K562 (cell line): ENCODE measurements at regions not wholly inside any gene's neighbourhood (a gene's known extent, or its start where the extent isn't known, plus 50 kb on each side); places are given as distances from the start of the nearest gene placed in this dataset.
"Not testable (repeated sequence)": the region's sequence is repeated elsewhere in the genome, so short reads cannot be mapped to it uniquely, and the experiment has no call there.

ENCODE experiments used
- ATAC-seq: fragments of 200-7000 bp; cut with Tn5 transposase; 3 replicates; pipeline ENCODE4 v1.9.1; 2020; ENCODE audit warnings: moderate library complexity
- BruUV-seq: library from RNA; stranded (reverse); fragments of 400-500 nt; replicated peaks from 2 replicates; lab custom pipeline; 2021; lab: Mats Ljungman, UMichigan
- CTCF ChIA-PET: fragments of 300-600 bp; formaldehyde crosslinking; extraction: SDS; loops from one replicate; lab custom pipeline; 2021; ENCODE audit warnings: low intra/inter-chr PET ratio; lab: Yijun Ruan, JAX
- POLR2A ChIA-PET: fragments of 300-600, 350-650 bp; sonication (Branson Sonifier 250); formaldehyde crosslinking; extraction: SDS; loops from one replicate; lab custom pipeline; 2021; ENCODE audit warnings: antibody characterized with exemption, inconsistent platforms; lab: Yijun Ruan, JAX
- DNase-seq, 4 experiments: peaks; one replicate each; pipeline versions ENCODE4 v3.0.0 to v3.0.0-alpha.2; 2011 to 2018; ENCODE audit warnings: low spot score in 3 of 4, mixed read lengths in 3 of 4; ENCODE audit errors: extremely low read depth in 1 of 4
- FAIRE-seq: peaks from 2 replicates; lab custom pipeline; 2011; peaks lifted over from hg19 to GRCh38; lab: Jason Lieb, UNC
- H2AFZ ChIP-seq: 2 replicates; pipeline ENCODE4 v1.6.0; 2011; ENCODE audit warnings: low read depth, low read length, control low read depth, inconsistent platforms
- H3K27ac ChIP-seq: fragments of 200-600 bp; 3 replicates; pipeline ENCODE4 v1.8.0; 2011; ENCODE audit warnings: low read depth, mild to moderate bottlenecking, control low read depth, inconsistent platforms, low read length, moderate library complexity, mixed read lengths; ENCODE audit errors: extremely low read depth
- H3K27me3 ChIP-seq, 2 experiments: fragments of 300-600 bp in 1 of 2; 2 replicates in 1 of 2; 3 replicates in 1 of 2; pipeline versions ENCODE4 v1.6.0 to v1.8.0; 2011; ENCODE audit warnings: inconsistent platforms in 2 of 2, low read length in 2 of 2, mild to moderate bottlenecking in 1 of 2, mixed read lengths in 1 of 2, moderate library complexity in 1 of 2; ENCODE audit not compliant: control insufficient read depth in 2 of 2, insufficient read depth in 2 of 2
- H3K36me3 ChIP-seq: fragments of 300-600 bp; 3 replicates; pipeline ENCODE4 v1.8.0; 2011; ENCODE audit warnings: mild to moderate bottlenecking, low read length, inconsistent platforms; ENCODE audit not compliant: control insufficient read depth, insufficient read depth
- H3K4me1 ChIP-seq, 2 experiments: fragments of 200-600 bp in 1 of 2; replicated peaks in 1 of 2; 2 replicates in 1 of 2; 3 replicates in 1 of 2; pipeline versions ENCODE4 v1.5.1 to v1.8.0; 2011; ENCODE audit warnings: inconsistent platforms in 2 of 2, low read length in 2 of 2, mild to moderate bottlenecking in 1 of 2, mixed read lengths in 1 of 2, moderate library complexity in 1 of 2; ENCODE audit not compliant: control insufficient read depth in 2 of 2, insufficient read depth in 2 of 2
- H3K4me2 ChIP-seq: 2 replicates; pipeline ENCODE4 v1.6.1; 2011; ENCODE audit warnings: low read length, control low read depth, inconsistent platforms, mixed read lengths; ENCODE audit not compliant: insufficient read depth
- H3K4me3 ChIP-seq: fragments of 200-600 bp; sonication (generic), shearing (Covaris generic); 2 replicates; pipeline ENCODE4 v1.5.1; 2016; ENCODE audit warnings: control low read depth, inconsistent platforms
- H3K79me2 ChIP-seq: fragments of 200-600 bp; 3 replicates; pipeline ENCODE4 v1.8.0; 2011; ENCODE audit warnings: low read length, inconsistent platforms; ENCODE audit not compliant: control insufficient read depth, insufficient read depth
- H3K9ac ChIP-seq, 2 experiments: 2 replicates each; pipeline versions ENCODE4 v1.6.0 to v1.6.1; 2011; ENCODE audit warnings: low read depth in 2 of 2, low read length in 2 of 2, control low read depth in 1 of 2, inconsistent platforms in 1 of 2, mild to moderate bottlenecking in 1 of 2, mixed read lengths in 1 of 2; ENCODE audit not compliant: insufficient read depth in 1 of 2
- H3K9me1 ChIP-seq: one replicate; pipeline ENCODE4 v1.6.0; 2011; ENCODE audit warnings: inconsistent platforms, mild to moderate bottlenecking, low read length, moderate library complexity; ENCODE audit not compliant: control insufficient read depth, insufficient read depth
- H3K9me3 ChIP-seq: replicated peaks from 2 replicates; pipeline ENCODE4 v1.5.1; 2011; ENCODE audit warnings: low read depth, low read length, inconsistent platforms; ENCODE audit not compliant: control insufficient read depth, insufficient read depth
- H4K20me1 ChIP-seq: replicated peaks from 2 replicates; pipeline ENCODE4 v1.6.1; 2011; ENCODE audit warnings: low read length, inconsistent platforms, mixed read lengths; ENCODE audit not compliant: control insufficient read depth, insufficient read depth
- C11orf30 ChIP-seq: fragments of 450-650 bp; IDR thresholded peaks from 2 replicates; pipeline ENCODE4 v1.6.1; 2016; ENCODE audit warnings: low read depth, mild to moderate bottlenecking
- EGR1 ChIP-seq: fragments of 450-650 bp; conservative IDR thresholded peaks from 2 replicates; pipeline ENCODE4 v1.6.1; 2017; ENCODE audit warnings: mild to moderate bottlenecking
- HDAC3 ChIP-seq: fragments of 450-650 bp; IDR thresholded peaks from 2 replicates; pipeline ENCODE4 v1.6.1; 2018; ENCODE audit warnings: borderline replicate concordance, mild to moderate bottlenecking, moderate library complexity; ENCODE audit not compliant: partially characterized antibody
- HDGF ChIP-seq: fragments of 450-650 bp; IDR thresholded peaks from 2 replicates; pipeline ENCODE4 v1.6.1; 2016
- HNRNPH1 ChIP-seq: fragments of 200-400 bp; formaldehyde crosslinking; optimal IDR thresholded peaks from 2 replicates; pipeline ENCODE3; 2017; ENCODE audit warnings: low read depth, mild to moderate bottlenecking, low read length, moderate library complexity
- MAFF ChIP-seq: IDR thresholded peaks from 2 replicates; pipeline ENCODE4 v1.6.1; 2012; ENCODE audit warnings: low read length, improper control_type of control experiment
- MAFG ChIP-seq: fragments of 450-650 bp; conservative IDR thresholded peaks from 2 replicates; pipeline ENCODE4 v1.6.1; 2016; ENCODE audit warnings: missing genetic modification characterization, missing compliant biosample characterization
- MAFK ChIP-seq: IDR thresholded peaks from 2 replicates; pipeline ENCODE4 v1.6.1; 2011; ENCODE audit warnings: low read length, improper control_type of control experiment
- ZNF316 ChIP-seq: fragments of 450-650 bp; IDR thresholded peaks from 2 replicates; pipeline ENCODE4 v1.6.1; 2016
- ZNF436 ChIP-seq: fragments of 250-450, 450-650 bp; sonication (Bioruptor Pico); formaldehyde crosslinking; IDR thresholded peaks from 2 replicates; pipeline ENCODE4 v1.7.0; 2020; ENCODE audit warnings: mild to moderate bottlenecking
- WGBS: fragments of 100-300 bp; shearing (Covaris generic); methylation state at CpG from one replicate; pipeline ENCODE4 v1.1.6; 2016; ENCODE audit warnings: low coverage, mixed read lengths; ENCODE audit not compliant: insufficient coverage; ENCODE audit errors: missing lambda C conversion rate; 5-methylcytosine and 5-hydroxymethylcytosine counted together
- in situ Hi-C: fragments of 300-500 bp; cut with MboI; formaldehyde crosslinking; loops from 4 replicates; pipeline ENCODE4 v1.15.0; 2018; ENCODE audit warnings: inconsistent platforms, mixed read lengths
- intact Hi-C: fragments of 100-400 bp; cut with micrococcal nuclease; formaldehyde crosslinking; loops from 2 replicates; pipeline ENCODE4 v1.14.2; 2022
- TF ChIP-seq, protein P1 (sequence below): sonication (generic); formaldehyde crosslinking; IDR thresholded peaks from 2 replicates; pipeline ENCODE4 v1.8.1; 2023; ENCODE audit warnings: mild to moderate bottlenecking, missing genetic modification reagents
- TF ChIP-seq, protein P2 (sequence below): fragments of 450-650 bp; IDR thresholded peaks from 2 replicates; pipeline ENCODE4 v1.6.1; 2016; ENCODE audit warnings: borderline replicate concordance

DNA sequence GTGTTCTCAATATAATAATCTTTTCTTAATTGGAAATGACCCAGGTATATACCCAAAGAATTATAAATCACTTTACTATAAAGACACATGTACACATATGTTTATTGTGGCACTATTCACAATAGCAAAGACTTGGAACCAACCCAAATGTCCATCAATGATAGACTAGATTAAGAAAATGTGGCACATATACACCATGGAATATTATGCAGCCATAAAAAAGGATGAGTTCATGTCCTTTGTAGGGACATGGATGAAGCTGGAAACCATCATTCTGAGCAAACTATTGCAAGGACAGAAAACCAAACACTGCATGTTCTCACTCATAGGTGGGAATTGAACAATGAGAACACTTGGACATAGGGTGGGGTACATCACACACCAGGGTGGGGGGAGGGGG is 56.8 kb downstream of the SCGB2B2 start:
- H3K9me3 ChIP-seq, H4K20me1 ChIP-seq, H3K79me2 ChIP-seq, DNase-seq, POLR2A ChIA-PET, H3K9ac ChIP-seq, FAIRE-seq, H3K36me3 ChIP-seq, H3K4me3 ChIP-seq, intact Hi-C loops, ATAC-seq, H3K27me3 ChIP-seq, in situ Hi-C loops, H2AFZ ChIP-seq, CTCF ChIA-PET, H3K9me1 ChIP-seq, BruUV-seq, H3K4me2 ChIP-seq, H3K27ac ChIP-seq, H3K4me1 ChIP-seq: not testable (repeated sequence)

- in situ Hi-C loops = no loop called here
Measured at GRCh38 chr19:34618410-34618809, 58.5 kb downstream of the SCGB2B2 start.

More at GRCh38 chr19:34618410-34618809, 58.5 kb downstream of the SCGB2B2 start:
- Histone ChIP-seq H3K27ac (no peak overlapping the region), H3K9ac (no peak overlapping the region), H3K36me3 (no peaks in the 10 kb centered on the region), H3K79me2 (no peaks in the 10 kb centered on the region), H3K27me3 (no peaks in the 10 kb centered on the region), H2AFZ (no peak overlapping the region), H3K4me2 (no peak overlapping the region), H3K4me3 (no peak overlapping the region), H3K4me1 (no peaks in the 10 kb centered on the region), H3K9me1 (no peaks in the 10 kb centered on the region), H4K20me1 (no peaks in the 10 kb centered on the region), H3K9me3 (no peaks in the 10 kb centered on the region)
- no TSS peak for BruUV-seq
- ChIA-PET CTCF (no interaction called here), POLR2A (no interaction called here)
- intact Hi-C loops = no loop called here
- WGBS = 29% methylated on average over 1 of the region's 1 CpG
- no peak for TF ChIP-seq HDGF
- TF ChIP-seq HNRNPH1 = no peak
- peak; percentile 56 for TF ChIP-seq C11orf30
- peak; percentile 73 for TF ChIP-seq ZNF316
- TF ChIP-seq, protein P1, sequence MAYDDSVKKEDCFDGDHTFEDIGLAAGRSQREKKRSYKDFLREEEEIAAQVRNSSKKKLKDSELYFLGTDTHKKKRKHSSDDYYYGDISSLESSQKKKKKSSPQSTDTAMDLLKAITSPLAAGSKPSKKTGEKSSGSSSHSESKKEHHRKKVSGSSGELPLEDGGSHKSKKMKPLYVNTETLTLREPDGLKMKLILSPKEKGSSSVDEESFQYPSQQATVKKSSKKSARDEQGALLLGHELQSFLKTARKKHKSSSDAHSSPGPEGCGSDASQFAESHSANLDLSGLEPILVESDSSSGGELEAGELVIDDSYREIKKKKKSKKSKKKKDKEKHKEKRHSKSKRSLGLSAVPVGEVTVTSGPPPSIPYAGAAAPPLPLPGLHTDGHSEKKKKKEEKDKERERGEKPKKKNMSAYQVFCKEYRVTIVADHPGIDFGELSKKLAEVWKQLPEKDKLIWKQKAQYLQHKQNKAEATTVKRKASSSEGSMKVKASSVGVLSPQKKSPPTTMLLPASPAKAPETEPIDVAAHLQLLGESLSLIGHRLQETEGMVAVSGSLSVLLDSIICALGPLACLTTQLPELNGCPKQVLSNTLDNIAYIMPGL (CRISPR knock-in tag) = no peak
- peak; percentile 35; the same call in 1 of the 2 replicates for TF ChIP-seq MAFG (tag)
- no peak for TF ChIP-seq ZNF436 (CRISPR knock-in tag)
- no peak for TF ChIP-seq EGR1
- peak; percentile 52 for TF ChIP-seq MAFF
- peak; percentile 34; the same call in 1 of the 2 replicates for TF ChIP-seq MAFK
- TF ChIP-seq, protein P2, sequence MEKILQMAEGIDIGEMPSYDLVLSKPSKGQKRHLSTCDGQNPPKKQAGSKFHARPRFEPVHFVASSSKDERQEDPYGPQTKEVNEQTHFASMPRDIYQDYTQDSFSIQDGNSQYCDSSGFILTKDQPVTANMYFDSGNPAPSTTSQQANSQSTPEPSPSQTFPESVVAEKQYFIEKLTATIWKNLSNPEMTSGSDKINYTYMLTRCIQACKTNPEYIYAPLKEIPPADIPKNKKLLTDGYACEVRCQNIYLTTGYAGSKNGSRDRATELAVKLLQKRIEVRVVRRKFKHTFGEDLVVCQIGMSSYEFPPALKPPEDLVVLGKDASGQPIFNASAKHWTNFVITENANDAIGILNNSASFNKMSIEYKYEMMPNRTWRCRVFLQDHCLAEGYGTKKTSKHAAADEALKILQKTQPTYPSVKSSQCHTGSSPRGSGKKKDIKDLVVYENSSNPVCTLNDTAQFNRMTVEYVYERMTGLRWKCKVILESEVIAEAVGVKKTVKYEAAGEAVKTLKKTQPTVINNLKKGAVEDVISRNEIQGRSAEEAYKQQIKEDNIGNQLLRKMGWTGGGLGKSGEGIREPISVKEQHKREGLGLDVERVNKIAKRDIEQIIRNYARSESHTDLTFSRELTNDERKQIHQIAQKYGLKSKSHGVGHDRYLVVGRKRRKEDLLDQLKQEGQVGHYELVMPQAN = no peak
- no peak for TF ChIP-seq HDAC3
- no peak for FAIRE-seq
- ATAC-seq = no peak
- no peak for DNase-seq
